ENCODE measurements at regions not wholly inside any gene's neighbourhood (a gene's known extent, or its start where the extent isn't known, plus 50 kb on each side); places are given as distances from the start of the nearest gene placed in this dataset.

GRCh38 chr2:217687771-217688170 is 315.0 kb downstream of the TNS1 start:
- TF ChIP-seq CTCF (IDR thresholded peaks at IDR 0.05) (no peak), REST (IDR thresholded peaks at IDR 0.05; ENCODE audit: insufficient read depth in 1 of 2, low read depth in 2 of 2, low read length in 1 of 2) (no peak)

Measured in Panc1 (cell line).